Chondrocyte (in vitro differentiated cells): ENCODE measurements at regions not wholly inside any gene's neighbourhood (a gene's known extent, or its start where the extent isn't known, plus 50 kb on each side); places are given as distances from the start of the nearest gene placed in this dataset.

Experiments
- DNase-seq: peaks from one replicate; pipeline ENCODE4 v3.0.0; 2021; ENCODE audit warnings: mixed read lengths, low spot score
- H3K27ac Mint-ChIP-seq: one replicate; pipeline ENCODE4 v1.8.0; 2021; ENCODE audit warnings: mild to moderate bottlenecking, moderate library complexity, mixed read lengths; ENCODE audit not compliant: unreplicated experiment
- H3K27me3 Mint-ChIP-seq: 2 replicates; pipeline ENCODE4 v1.8.0; 2021; ENCODE audit warnings: low read depth, mixed read lengths
- H3K36me3 Mint-ChIP-seq: 2 replicates; pipeline ENCODE4 v1.8.0; 2021; ENCODE audit warnings: low read depth, mixed read lengths
- H3K4me1 Mint-ChIP-seq: 2 replicates; pipeline ENCODE4 v1.8.0; 2021; ENCODE audit warnings: low read depth, mild to moderate bottlenecking, mixed read lengths
- H3K4me3 Mint-ChIP-seq: one replicate; pipeline ENCODE4 v1.8.0; 2021; ENCODE audit warnings: mild to moderate bottlenecking, moderate library complexity, mixed read lengths; ENCODE audit not compliant: unreplicated experiment
- H3K9me3 Mint-ChIP-seq: 2 replicates; pipeline ENCODE4 v1.8.0; 2021; ENCODE audit warnings: low read depth, mixed read lengths
- TF ChIP-seq, protein P1 (sequence below): fragments of 200-600 bp; sonication (generic); IDR thresholded peaks from 2 replicates; pipeline ENCODE4 v1.5.0; 2021; ENCODE audit warnings: antibody characterized with exemption, mild to moderate bottlenecking, moderate library complexity

DNA sequence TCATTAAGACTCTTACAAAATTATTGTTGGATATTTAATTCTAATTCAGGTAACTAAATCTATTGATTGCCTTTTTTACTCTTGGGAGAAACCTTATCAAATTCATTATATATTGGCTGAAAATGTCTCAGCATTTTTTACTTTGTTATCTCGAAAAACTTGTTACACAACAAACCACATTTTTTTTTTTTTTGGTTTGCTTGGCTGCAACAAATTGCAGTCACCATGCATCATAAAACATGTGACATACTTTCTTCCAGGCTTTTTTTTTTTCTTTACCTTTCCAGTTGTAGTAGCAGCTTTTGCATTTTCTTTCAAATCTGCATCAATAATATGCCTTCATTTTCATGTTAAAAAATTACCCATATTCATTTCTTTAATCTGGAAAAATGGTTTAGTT, 186.7 kb downstream of the TDRD15 start:
- no peaks in the 10 kb centered on the region for H3K9me3 Mint-ChIP-seq
- H3K4me3 Mint-ChIP-seq = no peak overlapping the region
- no peaks in the 10 kb centered on the region for H3K27me3 Mint-ChIP-seq

DNA sequence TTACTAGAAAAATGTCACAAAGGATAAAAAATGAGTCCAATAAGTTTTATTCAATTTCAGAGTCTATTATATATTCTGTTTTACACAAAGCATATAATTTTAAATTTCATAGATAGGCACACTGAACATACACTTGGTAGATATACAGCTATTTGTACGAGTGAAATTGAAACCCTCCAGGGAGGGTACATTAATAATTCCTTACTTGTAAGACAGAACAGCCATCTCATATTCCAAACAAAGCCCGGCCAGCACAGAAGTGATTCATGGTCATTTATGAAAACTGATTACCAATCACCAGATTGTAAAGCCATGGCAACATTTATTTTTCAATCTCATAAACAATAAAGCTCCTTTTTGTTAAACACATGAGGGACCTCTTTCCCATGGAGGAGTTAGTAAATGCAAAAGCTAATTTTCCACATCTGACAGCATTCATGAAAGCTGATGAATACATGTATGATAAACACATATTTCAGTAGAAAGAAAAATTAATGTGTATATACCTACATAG, 190.6 kb downstream of the TDRD15 start:
- DNase-seq = no peak
- Mint-ChIP-seq H3K27ac (no peak overlapping the region), H3K4me1 (peaks cover 9% of the 10 kb centered on the region), H3K9me3 (no peaks in the 10 kb centered on the region), H3K36me3 (no peaks in the 10 kb centered on the region), H3K4me3 (no peak overlapping the region), H3K27me3 (peaks cover 15% of the 10 kb centered on the region)
- TF ChIP-seq, protein P1, sequence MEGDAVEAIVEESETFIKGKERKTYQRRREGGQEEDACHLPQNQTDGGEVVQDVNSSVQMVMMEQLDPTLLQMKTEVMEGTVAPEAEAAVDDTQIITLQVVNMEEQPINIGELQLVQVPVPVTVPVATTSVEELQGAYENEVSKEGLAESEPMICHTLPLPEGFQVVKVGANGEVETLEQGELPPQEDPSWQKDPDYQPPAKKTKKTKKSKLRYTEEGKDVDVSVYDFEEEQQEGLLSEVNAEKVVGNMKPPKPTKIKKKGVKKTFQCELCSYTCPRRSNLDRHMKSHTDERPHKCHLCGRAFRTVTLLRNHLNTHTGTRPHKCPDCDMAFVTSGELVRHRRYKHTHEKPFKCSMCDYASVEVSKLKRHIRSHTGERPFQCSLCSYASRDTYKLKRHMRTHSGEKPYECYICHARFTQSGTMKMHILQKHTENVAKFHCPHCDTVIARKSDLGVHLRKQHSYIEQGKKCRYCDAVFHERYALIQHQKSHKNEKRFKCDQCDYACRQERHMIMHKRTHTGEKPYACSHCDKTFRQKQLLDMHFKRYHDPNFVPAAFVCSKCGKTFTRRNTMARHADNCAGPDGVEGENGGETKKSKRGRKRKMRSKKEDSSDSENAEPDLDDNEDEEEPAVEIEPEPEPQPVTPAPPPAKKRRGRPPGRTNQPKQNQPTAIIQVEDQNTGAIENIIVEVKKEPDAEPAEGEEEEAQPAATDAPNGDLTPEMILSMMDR = no peak

More for the DNA sequence above, 186.7 kb downstream of the TDRD15 start:
- no peak for DNase-seq
- H3K27ac Mint-ChIP-seq = no peak overlapping the region
- TF ChIP-seq, protein P1 = no peak
- H3K4me1 Mint-ChIP-seq = peaks cover 9% of the 10 kb centered on the region
- H3K36me3 Mint-ChIP-seq = no peaks in the 10 kb centered on the region

DNA sequence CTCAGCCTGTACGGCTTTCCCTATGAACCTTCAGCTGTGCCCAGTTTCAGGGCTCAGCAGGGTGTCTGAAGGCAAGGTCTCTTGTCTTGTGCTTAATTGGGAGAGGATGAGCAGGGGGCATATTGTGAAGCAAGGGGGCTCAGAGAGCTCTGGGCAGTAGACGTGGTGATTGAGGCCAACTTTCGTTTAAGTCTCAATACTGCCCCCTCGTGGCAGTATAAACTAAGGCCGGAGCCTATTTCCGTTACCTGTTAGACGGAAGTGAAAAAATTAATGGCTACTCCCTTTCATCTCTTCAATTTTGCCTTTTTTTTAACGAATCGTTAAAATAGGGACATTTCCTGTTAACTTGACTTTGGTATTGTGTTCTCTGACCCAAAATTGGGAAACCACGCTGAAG, 193.4 kb downstream of the TDRD15 start:
- DNase-seq = no peak
- no peak overlapping the region for H3K27ac Mint-ChIP-seq
- H3K4me3 Mint-ChIP-seq = no peak overlapping the region
- peaks cover 25% of the 10 kb centered on the region for H3K27me3 Mint-ChIP-seq
- H3K9me3 Mint-ChIP-seq = no peaks in the 10 kb centered on the region
- H3K4me1 Mint-ChIP-seq = peaks cover 9% of the 10 kb centered on the region
- TF ChIP-seq, protein P1 = peak; percentile 89
- H3K36me3 Mint-ChIP-seq = no peaks in the 10 kb centered on the region

DNA sequence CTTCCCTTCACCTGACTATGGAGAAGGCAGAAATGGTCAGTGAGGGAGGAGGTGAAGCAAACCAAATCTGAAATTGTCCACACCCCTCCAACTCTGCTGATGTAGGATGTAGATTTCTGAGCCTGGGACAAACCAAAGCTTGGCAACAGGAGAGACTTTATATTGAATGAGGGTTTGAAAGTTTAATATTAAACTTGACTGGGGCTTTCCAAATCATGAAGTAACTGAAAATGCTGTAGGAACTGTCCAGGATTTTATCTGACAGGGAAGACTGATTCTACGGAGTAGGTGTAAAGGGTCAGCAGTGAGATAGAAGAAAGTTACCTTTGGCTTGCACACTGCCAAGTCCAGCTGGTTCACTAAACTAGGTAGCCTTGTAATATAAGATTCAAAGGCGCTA, 194.5 kb downstream of the TDRD15 start:
- no peak overlapping the region for H3K4me3 Mint-ChIP-seq
- no peak for DNase-seq
- TF ChIP-seq, protein P1 = no peak
- H3K36me3 Mint-ChIP-seq = no peaks in the 10 kb centered on the region
- peaks cover 25% of the 10 kb centered on the region for H3K27me3 Mint-ChIP-seq
- no peak overlapping the region for H3K27ac Mint-ChIP-seq
- H3K9me3 Mint-ChIP-seq = no peaks in the 10 kb centered on the region
- peaks cover 9% of the 10 kb centered on the region for H3K4me1 Mint-ChIP-seq

DNA sequence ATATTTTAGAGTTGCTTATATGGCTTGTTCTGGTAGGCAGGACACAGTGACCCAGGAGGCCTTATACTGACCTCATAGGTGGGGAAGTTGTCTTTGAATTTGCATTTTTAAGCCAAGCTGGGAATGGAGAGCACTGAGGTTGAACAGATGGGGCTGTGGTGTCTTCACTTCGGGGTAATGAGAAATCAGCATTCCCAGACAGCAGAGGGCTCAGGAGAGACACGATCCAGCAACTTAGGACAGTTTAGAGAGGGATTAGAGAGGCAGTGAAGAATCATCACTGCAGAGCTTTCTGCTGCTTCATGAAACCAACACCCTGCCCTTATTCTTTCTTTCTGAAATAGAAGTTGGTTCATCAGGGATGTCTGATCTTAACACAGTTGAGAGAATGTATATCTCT, 202.4 kb downstream of the TDRD15 start:
- TF ChIP-seq, protein P1 = no peak
- Mint-ChIP-seq H3K4me1 (no peaks in the 10 kb centered on the region), H3K4me3 (no peak overlapping the region)

More for the DNA sequence above, 202.4 kb downstream of the TDRD15 start:
- H3K27me3 Mint-ChIP-seq = peaks cover 13% of the 10 kb centered on the region
- H3K27ac Mint-ChIP-seq = no peak overlapping the region
- no peaks in the 10 kb centered on the region for H3K9me3 Mint-ChIP-seq
- H3K36me3 Mint-ChIP-seq = no peaks in the 10 kb centered on the region
- no peak for DNase-seq
